BLaER1 treated with 17β-estradiol and CSF1 and Interleukin-3, amounts not matched to agents 10 nM and 100 nM (cell line): ENCODE measurements at regions not wholly inside any gene's neighbourhood (a gene's known extent, or its start where the extent isn't known, plus 50 kb on each side); places are given as distances from the start of the nearest gene placed in this dataset.

Experiments used
- H3K27ac ChIP-seq, 11 experiments: shearing (Covaris generic); formaldehyde crosslinking; 2 replicates each; pipeline ENCODE4 v1.8.1; 2022
- H3K27me3 ChIP-seq, 11 experiments: shearing (Covaris generic); formaldehyde crosslinking; 2 replicates each; pipeline ENCODE4 v1.8.1; 2022
- H3K36me3 ChIP-seq, 11 experiments: shearing (Covaris generic); formaldehyde crosslinking; 2 replicates each; pipeline ENCODE4 v1.8.1; 2022
- H3K4me1 ChIP-seq, 10 experiments: shearing (Covaris generic); formaldehyde crosslinking; 2 replicates each; pipeline ENCODE4 v1.8.1; 2022
- H3K4me2 ChIP-seq, 11 experiments: shearing (Covaris generic); formaldehyde crosslinking; 2 replicates each; pipeline ENCODE4 v1.8.1; 2022
- H3K4me3 ChIP-seq, 10 experiments: shearing (Covaris generic); formaldehyde crosslinking; 2 replicates each; pipeline ENCODE4 v1.8.1; 2022
- H3K9ac ChIP-seq, 11 experiments: shearing (Covaris generic); formaldehyde crosslinking; 2 replicates each; pipeline ENCODE4 v1.8.1; 2022
- H3K9me3 ChIP-seq, 11 experiments: shearing (Covaris generic); formaldehyde crosslinking; replicated peaks in 1 of 11; 2 replicates each; pipeline ENCODE4 v1.8.1; 2022
- H4K20me1 ChIP-seq, 11 experiments: shearing (Covaris generic); formaldehyde crosslinking; 2 replicates each; pipeline ENCODE4 v1.8.1; 2022
- Cebpa-rat ChIP-seq, 11 experiments: shearing (Covaris generic); IDR thresholded peaks; 2 replicates each; pipeline ENCODE4 v1.8.1; 2022

GRCh38 chr2:151118269-151118668 is 143.4 kb downstream of the RBM43 start:
- peaks cover 0 to 18% (median 11%) of the 10 kb centered on the region in 11 experiments; a peak in 12 of 22 replicates for H3K9me3 ChIP-seq
- H3K4me1 ChIP-seq: peaks cover 0 to 7% (median 5%) of the 10 kb centered on the region in 10 experiments; a peak in 7 of 20 replicates
- no peak overlapping the region for H3K4me2 ChIP-seq
- no peaks in the 10 kb centered on the region for H3K27me3 ChIP-seq
- no peak for TF ChIP-seq Cebpa-rat (IDR thresholded peaks at IDR 0.05)
- H3K4me3 ChIP-seq: no peak overlapping the region
- H3K9ac ChIP-seq: no peak overlapping the region
- H3K27ac ChIP-seq: no peak overlapping the region
- no peaks in the 10 kb centered on the region for H3K36me3 ChIP-seq
- no peaks in the 10 kb centered on the region for H4K20me1 ChIP-seq

- Histone ChIP-seq H3K4me3 (no peak overlapping the region), H3K4me1 (peaks cover 0 to 7% (median 5%) of the 10 kb centered on the region in 10 experiments; a peak in 7 of 20 replicates), H3K9me3 (peaks cover 0 to 18% (median 11%) of the 10 kb centered on the region in 11 experiments; a peak in 12 of 22 replicates), H3K27ac (no peak overlapping the region), H4K20me1 (no peaks in the 10 kb centered on the region), H3K36me3 (no peaks in the 10 kb centered on the region), H3K27me3 (no peaks in the 10 kb centered on the region), H3K9ac (no peak overlapping the region), H3K4me2 (no peak overlapping the region)
- TF ChIP-seq Cebpa-rat (IDR thresholded peaks at IDR 0.05): no peak
These were observed 146.8 kb downstream of the RBM43 start for GRCh38 chr2:151114874-151115273.

- no peaks in the 10 kb centered on the region for H4K20me1 ChIP-seq
- H3K9me3 ChIP-seq: peaks cover 0 to 14% (median 7%) of the 10 kb centered on the region in 11 experiments; a peak in 12 of 22 replicates
- TF ChIP-seq Cebpa-rat (IDR thresholded peaks at IDR 0.05): no peak
- no peaks in the 10 kb centered on the region for H3K27me3 ChIP-seq
- no peak overlapping the region for H3K4me3 ChIP-seq
- H3K4me2 ChIP-seq: no peak overlapping the region
- H3K36me3 ChIP-seq: no peaks in the 10 kb centered on the region
- no peak overlapping the region for H3K9ac ChIP-seq
- H3K27ac ChIP-seq: no peak overlapping the region
- peaks cover 0 to 7% (median 5%) of the 10 kb centered on the region in 10 experiments; a peak in 7 of 20 replicates for H3K4me1 ChIP-seq
These were observed 148.3 kb downstream of the RBM43 start for GRCh38 chr2:151113318-151113717.

- no peaks in the 10 kb centered on the region for H4K20me1 ChIP-seq
- no peaks in the 10 kb centered on the region for H3K36me3 ChIP-seq
- H3K4me1 ChIP-seq: peaks cover 0 to 7% (median 5%) of the 10 kb centered on the region in 10 experiments; a peak in 7 of 20 replicates
- no peak for TF ChIP-seq Cebpa-rat (IDR thresholded peaks at IDR 0.05)
- H3K27ac ChIP-seq: no peak overlapping the region
- H3K4me3 ChIP-seq: no peak overlapping the region
- H3K4me2 ChIP-seq: no peak overlapping the region
- no peaks in the 10 kb centered on the region for H3K27me3 ChIP-seq
- H3K9me3 ChIP-seq: peaks cover 0 to 8% (median 0%) of the 10 kb centered on the region in 11 experiments; a peak in 1 of 22 replicates
- H3K9ac ChIP-seq: no peak overlapping the region
These were observed 149.9 kb downstream of the RBM43 start for GRCh38 chr2:151111599-151112278.

DNA sequence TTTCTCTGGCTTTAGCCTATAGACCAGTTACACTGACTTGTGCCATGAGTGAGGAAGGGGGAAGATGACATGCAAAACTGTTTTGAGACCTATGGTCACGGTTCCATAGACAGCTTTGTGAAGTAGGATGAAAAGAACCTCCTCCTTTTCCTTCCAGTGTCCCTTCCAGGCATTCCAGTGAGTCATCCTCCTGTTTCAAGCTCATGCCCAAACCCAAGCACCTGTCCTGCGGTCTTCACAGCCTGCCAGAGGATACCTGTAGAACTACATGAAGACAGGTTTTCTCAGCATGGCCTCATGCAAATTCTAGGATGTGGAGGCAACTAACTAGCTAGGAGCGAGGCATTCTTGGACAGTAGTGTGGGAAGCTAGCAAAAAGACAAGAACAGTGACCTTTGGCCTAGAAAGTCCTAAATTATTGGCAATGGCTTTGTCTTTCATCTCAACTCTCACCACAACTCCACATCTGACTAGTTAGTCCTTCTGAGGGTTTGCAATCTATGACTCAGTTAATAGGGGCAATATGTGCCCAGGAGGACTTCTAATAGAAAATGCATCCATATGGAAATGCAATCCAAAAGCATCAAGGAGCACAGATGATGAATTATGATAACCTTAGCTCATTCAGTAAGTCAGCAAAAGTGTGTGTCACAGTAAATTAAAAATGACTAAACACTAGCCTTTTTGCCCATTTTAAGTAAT is 154.7 kb downstream of the RBM43 start:
- H3K36me3 ChIP-seq: no peaks in the 10 kb centered on the region
- no peaks in the 10 kb centered on the region for H3K4me1 ChIP-seq
- no peak overlapping the region for H3K4me2 ChIP-seq
- H3K9me3 ChIP-seq: peaks cover 0 to 8% (median 0%) of the 10 kb centered on the region in 11 experiments; a peak in 1 of 22 replicates
- H3K27ac ChIP-seq: no peak overlapping the region
- no peak overlapping the region for H3K9ac ChIP-seq
- no peaks in the 10 kb centered on the region for H3K27me3 ChIP-seq
- no peak for TF ChIP-seq Cebpa-rat (IDR thresholded peaks at IDR 0.05)
- no peak overlapping the region for H3K4me3 ChIP-seq
- no peaks in the 10 kb centered on the region for H4K20me1 ChIP-seq

GRCh38 chr2:151103551-151103950 is 158.1 kb downstream of the RBM43 start:
- H3K4me1 ChIP-seq: no peaks in the 10 kb centered on the region

DNA sequence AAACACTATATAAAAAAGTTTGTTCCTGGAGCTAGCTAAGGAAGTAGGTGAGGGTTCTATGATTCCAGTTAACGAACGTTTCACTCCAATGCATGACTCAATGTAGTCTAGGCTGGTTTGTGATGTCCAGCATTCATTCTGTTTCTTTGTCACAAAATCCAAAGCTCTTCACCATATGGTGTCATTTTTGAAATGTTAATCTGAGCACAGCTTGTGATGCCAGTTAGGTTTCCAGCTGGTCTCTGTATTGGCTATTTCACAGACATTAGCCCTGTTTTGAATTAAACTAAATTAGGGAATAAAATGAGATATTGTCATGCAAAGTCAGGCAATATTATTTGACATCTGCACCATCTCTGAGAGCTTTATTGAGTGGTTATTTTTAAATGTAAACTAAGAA is 159.4 kb downstream of the RBM43 start:
- no peak overlapping the region for H3K4me2 ChIP-seq
- no peak for TF ChIP-seq Cebpa-rat (IDR thresholded peaks at IDR 0.05)
- no peak overlapping the region for H3K4me3 ChIP-seq
- no peaks in the 10 kb centered on the region for H3K36me3 ChIP-seq
- H3K27me3 ChIP-seq: no peaks in the 10 kb centered on the region
- H3K9me3 ChIP-seq: no peaks in the 10 kb centered on the region
- H3K4me1 ChIP-seq: peaks cover 0 to 3% (median 1%) of the 10 kb centered on the region in 10 experiments; a peak in 10 of 20 replicates
- H3K9ac ChIP-seq: no peak overlapping the region
- no peak overlapping the region for H3K27ac ChIP-seq
- H4K20me1 ChIP-seq: no peaks in the 10 kb centered on the region

More at GRCh38 chr2:151103551-151103950, 158.1 kb downstream of the RBM43 start:
- no peak overlapping the region for H3K27ac ChIP-seq
- H3K9ac ChIP-seq: no peak overlapping the region
- H3K4me2 ChIP-seq: no peak overlapping the region
- no peaks in the 10 kb centered on the region for H3K36me3 ChIP-seq
- no peak for TF ChIP-seq Cebpa-rat (IDR thresholded peaks at IDR 0.05)
- no peak overlapping the region for H3K4me3 ChIP-seq
- no peaks in the 10 kb centered on the region for H3K27me3 ChIP-seq
- no peaks in the 10 kb centered on the region for H4K20me1 ChIP-seq
- H3K9me3 ChIP-seq: peaks cover 0 to 8% (median 0%) of the 10 kb centered on the region in 11 experiments; a peak in 1 of 22 replicates

DNA sequence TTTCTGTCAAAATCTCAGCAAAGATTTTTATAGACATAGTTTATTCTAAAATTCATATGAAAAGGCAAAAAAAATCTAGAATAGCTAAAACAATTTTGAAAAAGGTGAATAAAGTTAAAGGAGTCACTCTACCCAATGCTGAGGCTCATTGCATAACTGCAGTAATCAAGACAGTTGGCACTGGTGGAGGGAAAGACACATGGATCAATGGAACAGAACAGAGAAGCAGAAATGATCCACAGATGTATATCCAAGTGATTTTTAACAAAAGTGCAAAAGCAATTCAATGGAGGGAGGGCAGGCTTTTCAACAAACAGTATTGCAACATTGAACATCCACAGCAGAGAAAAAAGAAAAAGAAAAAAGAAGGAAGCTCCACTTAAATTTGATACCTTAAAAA is 162.8 kb downstream of the RBM43 start:
- no peak overlapping the region for H3K27ac ChIP-seq
- H3K9me3 ChIP-seq: peaks cover 0 to 7% (median 0%) of the 10 kb centered on the region in 11 experiments; a peak in 4 of 22 replicates
- H4K20me1 ChIP-seq: no peaks in the 10 kb centered on the region

DNA sequence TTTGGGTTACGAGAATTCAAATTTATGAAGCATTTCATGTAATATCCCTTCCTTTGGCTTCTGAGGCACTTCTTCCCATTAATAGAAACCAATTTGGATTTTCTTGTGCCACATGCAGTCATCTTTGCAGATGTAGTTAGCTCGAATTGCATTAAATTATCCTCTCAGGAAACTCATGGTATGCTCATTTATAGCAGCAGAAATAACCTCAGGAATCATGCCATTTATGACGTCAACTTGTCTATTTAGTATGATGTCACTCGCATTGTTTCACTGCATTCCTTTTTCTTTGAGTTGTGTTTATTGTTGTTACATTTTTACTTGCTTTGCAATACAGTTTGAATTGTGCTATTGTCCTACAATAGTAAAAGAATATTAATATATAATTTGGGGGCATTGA is 163.8 kb downstream of the RBM43 start:
- no peaks in the 10 kb centered on the region for H4K20me1 ChIP-seq
- H3K27ac ChIP-seq: no peak overlapping the region
- H3K9ac ChIP-seq: no peak overlapping the region
- peaks cover 0 to 11% (median 0%) of the 10 kb centered on the region in 11 experiments; a peak in 4 of 22 replicates for H3K9me3 ChIP-seq
- H3K4me2 ChIP-seq: no peak overlapping the region
- no peaks in the 10 kb centered on the region for H3K36me3 ChIP-seq
- TF ChIP-seq Cebpa-rat (IDR thresholded peaks at IDR 0.05): no peak
- no peak overlapping the region for H3K4me3 ChIP-seq
- peaks cover 22 to 30% (median 26%) of the 10 kb centered on the region in 10 experiments for H3K4me1 ChIP-seq
- no peaks in the 10 kb centered on the region for H3K27me3 ChIP-seq

More for the DNA sequence above, 162.8 kb downstream of the RBM43 start:
- peaks cover 22 to 30% (median 26%) of the 10 kb centered on the region in 10 experiments for H3K4me1 ChIP-seq
- TF ChIP-seq Cebpa-rat (IDR thresholded peaks at IDR 0.05): no peak
- H3K36me3 ChIP-seq: no peaks in the 10 kb centered on the region
- H3K27me3 ChIP-seq: no peaks in the 10 kb centered on the region
- no peak overlapping the region for H3K9ac ChIP-seq
- H3K4me2 ChIP-seq: no peak overlapping the region
- H3K4me3 ChIP-seq: no peak overlapping the region
